Stomach (tissue), 4 donors: ENCODE measurements at regions not wholly inside any gene's neighbourhood (a gene's known extent, or its start where the extent isn't known, plus 50 kb on each side); places are given as distances from the start of the nearest gene placed in this dataset.

Experiments used
- CTCF ChIP-seq, 7 experiments: fragments of 450-650 bp in 4 of 7; fragments of 200-600 bp in 3 of 7; sonication (generic) in 3 of 7; IDR thresholded peaks; one replicate each; pipeline ENCODE4 v1.5.1; 2016 to 2019; ENCODE audit warnings: antibody characterized with exemption in 7 of 7, control low read depth in 2 of 7, mild to moderate bottlenecking in 1 of 7
- POLR2A ChIP-seq, 4 donors: fragments of 450-650 bp; IDR thresholded peaks; one replicate each; pipeline ENCODE4 v1.6.1; 2016; ENCODE audit warnings: antibody characterized with exemption in 4 of 4, control low read depth in 2 of 4, mild to moderate bottlenecking in 1 of 4, moderate library complexity in 1 of 4

GRCh38 chr4:159685340-159686092 lies 582.6 kb downstream of the RAPGEF2 start:
- TF ChIP-seq CTCF (IDR thresholded peaks at IDR 0.05) (no peak), POLR2A (IDR thresholded peaks at IDR 0.05) (no peak)
